IPS-18a (cell line): ENCODE measurements at regions not wholly inside any gene's neighbourhood (a gene's known extent, or its start where the extent isn't known, plus 50 kb on each side); places are given as distances from the start of the nearest gene placed in this dataset.

Experiments
- H3K27ac ChIP-seq: one replicate; pipeline ENCODE4 v1.5.1; 2013; ENCODE audit warnings: low read length
- H3K27me3 ChIP-seq: one replicate; pipeline ENCODE4 v1.6.1; 2013; ENCODE audit warnings: mild to moderate bottlenecking, low read length; ENCODE audit not compliant: control insufficient read depth, insufficient read depth
- H3K36me3 ChIP-seq: one replicate; pipeline ENCODE4 v1.6.1; 2013; ENCODE audit warnings: low read depth, low read length; ENCODE audit not compliant: control insufficient read depth
- H3K4me1 ChIP-seq: one replicate; pipeline ENCODE4 v1.6.1; 2013; ENCODE audit warnings: low read depth, low read length; ENCODE audit not compliant: control insufficient read depth
- H3K4me3 ChIP-seq: one replicate; pipeline ENCODE4 v1.5.1; 2013; ENCODE audit warnings: low read length
- H3K9ac ChIP-seq: one replicate; pipeline ENCODE4 v1.6.1; 2013; ENCODE audit warnings: mild to moderate bottlenecking, low read length, moderate library complexity
- H3K9me3 ChIP-seq: one replicate; pipeline ENCODE4 v1.6.1; 2013; ENCODE audit warnings: low read depth, low read length; ENCODE audit not compliant: control insufficient read depth

- Histone ChIP-seq H3K9ac (no peak overlapping the region), H3K36me3 (no peaks in the 10 kb centered on the region), H3K4me1 (peaks cover 5% of the 10 kb centered on the region), H3K27me3 (no peaks in the 10 kb centered on the region), H3K9me3 (no peaks in the 10 kb centered on the region), H3K4me3 (no peak overlapping the region), H3K27ac (no peak overlapping the region)
Observed at GRCh38 chr1:22248746-22249145, 105.8 kb upstream of the WNT4 start.

GRCh38 chr1:22249928-22250680 is 107.2 kb upstream of the WNT4 start:
- H3K27ac ChIP-seq = no peak overlapping the region
- no peaks in the 10 kb centered on the region for H3K27me3 ChIP-seq

GRCh38 chr1:22250724-22251123 is 107.8 kb upstream of the WNT4 start:
- Histone ChIP-seq H3K9ac (no peak overlapping the region), H3K36me3 (no peaks in the 10 kb centered on the region), H3K4me1 (peaks cover 5% of the 10 kb centered on the region), H3K4me3 (no peak overlapping the region), H3K9me3 (no peaks in the 10 kb centered on the region), H3K27ac (no peak overlapping the region), H3K27me3 (no peaks in the 10 kb centered on the region)

More at GRCh38 chr1:22249928-22250680, 107.2 kb upstream of the WNT4 start:
- H3K4me1 ChIP-seq = peaks cover 8% of the 10 kb centered on the region
- no peaks in the 10 kb centered on the region for H3K36me3 ChIP-seq
- no peak overlapping the region for H3K9ac ChIP-seq
- no peak overlapping the region for H3K4me3 ChIP-seq
- no peaks in the 10 kb centered on the region for H3K9me3 ChIP-seq

GRCh38 chr1:22252251-22252650 is 109.4 kb upstream of the WNT4 start:
- Histone ChIP-seq H3K27ac (no peak overlapping the region), H3K9me3 (no peaks in the 10 kb centered on the region), H3K27me3 (no peaks in the 10 kb centered on the region), H3K4me1 (peaks cover 4% of the 10 kb centered on the region), H3K36me3 (no peaks in the 10 kb centered on the region), H3K4me3 (no peak overlapping the region), H3K9ac (no peak overlapping the region)

GRCh38 chr1:22253012-22253790 is 110.3 kb upstream of the WNT4 start:
- Histone ChIP-seq H3K27ac (no peak overlapping the region), H3K9me3 (no peaks in the 10 kb centered on the region), H3K27me3 (no peaks in the 10 kb centered on the region), H3K36me3 (no peaks in the 10 kb centered on the region), H3K9ac (no peak overlapping the region), H3K4me1 (peaks cover 4% of the 10 kb centered on the region), H3K4me3 (no peak overlapping the region)

GRCh38 chr1:22254756-22255155 is 111.9 kb upstream of the WNT4 start:
- Histone ChIP-seq H3K27me3 (no peaks in the 10 kb centered on the region), H3K27ac (no peak overlapping the region)

GRCh38 chr1:22255341-22256212 is 112.7 kb upstream of the WNT4 start:
- no peaks in the 10 kb centered on the region for H3K36me3 ChIP-seq
- peaks cover 4% of the 10 kb centered on the region for H3K4me1 ChIP-seq
- H3K9me3 ChIP-seq = no peaks in the 10 kb centered on the region
- H3K27me3 ChIP-seq = no peaks in the 10 kb centered on the region
- no peak overlapping the region for H3K9ac ChIP-seq
- H3K27ac ChIP-seq = no peak overlapping the region
- no peak overlapping the region for H3K4me3 ChIP-seq

More at GRCh38 chr1:22254756-22255155, 111.9 kb upstream of the WNT4 start:
- Histone ChIP-seq H3K9ac (no peak overlapping the region), H3K9me3 (no peaks in the 10 kb centered on the region), H3K36me3 (no peaks in the 10 kb centered on the region), H3K4me3 (no peak overlapping the region), H3K4me1 (peaks cover 4% of the 10 kb centered on the region)

GRCh38 chr1:22256213-22256512 is 113.3 kb upstream of the WNT4 start:
- Histone ChIP-seq H3K9me3 (no peaks in the 10 kb centered on the region), H3K27me3 (no peaks in the 10 kb centered on the region), H3K9ac (no peak overlapping the region), H3K4me1 (peaks cover 4% of the 10 kb centered on the region), H3K27ac (no peak overlapping the region), H3K36me3 (no peaks in the 10 kb centered on the region), H3K4me3 (no peak overlapping the region)

GRCh38 chr1:22257290-22258275 is 114.7 kb upstream of the WNT4 start:
- Histone ChIP-seq H3K4me3 (no peak overlapping the region), H3K36me3 (no peaks in the 10 kb centered on the region), H3K9me3 (no peaks in the 10 kb centered on the region), H3K4me1 (peaks cover 4% of the 10 kb centered on the region), H3K27ac (no peak overlapping the region), H3K9ac (no peak overlapping the region), H3K27me3 (no peaks in the 10 kb centered on the region)

GRCh38 chr1:22258698-22259097 is 115.8 kb upstream of the WNT4 start:
- Histone ChIP-seq H3K9me3 (no peaks in the 10 kb centered on the region), H3K36me3 (no peaks in the 10 kb centered on the region), H3K9ac (no peak overlapping the region), H3K27ac (no peak overlapping the region), H3K4me1 (peaks cover 4% of the 10 kb centered on the region), H3K4me3 (no peak overlapping the region), H3K27me3 (no peaks in the 10 kb centered on the region)
